ENCODE measurements at regions not wholly inside any gene's neighbourhood (a gene's known extent, or its start where the extent isn't known, plus 50 kb on each side); places are given as distances from the start of the nearest gene placed in this dataset.

- no peak for DNase-seq (ENCODE audit: low read depth, low spot score)
Observed at GRCh38 chr16:86316967-86317812, 193.1 kb upstream of the FOXF1 start.

- DNase-seq (ENCODE audit: low read depth, low spot score) = no peak
Observed at GRCh38 chr16:86317813-86318650, 192.3 kb upstream of the FOXF1 start.

GRCh38 chr16:86319585-86320236 is 190.6 kb upstream of the FOXF1 start:
- no peak for DNase-seq (ENCODE audit: low read depth, low spot score)

- DNase-seq (ENCODE audit: low read depth, low spot score) = no peak
Observed at GRCh38 chr16:86320237-86320595, 190.1 kb upstream of the FOXF1 start.

- DNase-seq (ENCODE audit: low read depth, low spot score) = no peak
Observed at GRCh38 chr16:86321491-86321890, 188.8 kb upstream of the FOXF1 start.

- no peak for DNase-seq (ENCODE audit: low read depth, low spot score)
Observed at GRCh38 chr16:86322283-86322682, 188.0 kb upstream of the FOXF1 start.

- DNase-seq (ENCODE audit: low read depth, low spot score) = no peak
Observed at GRCh38 chr16:86322806-86323205, 187.5 kb upstream of the FOXF1 start.

GRCh38 chr16:86324320-86324719 is 186.0 kb upstream of the FOXF1 start:
- no peak for DNase-seq (ENCODE audit: low read depth, low spot score)

- no peak for DNase-seq (ENCODE audit: low read depth, low spot score)
Observed at GRCh38 chr16:86325360-86325759, 185.0 kb upstream of the FOXF1 start.

GRCh38 chr16:86325895-86326294 is 184.4 kb upstream of the FOXF1 start:
- DNase-seq (ENCODE audit: low read depth, low spot score) = no peak

GRCh38 chr16:86327321-86327720 is 183.0 kb upstream of the FOXF1 start:
- DNase-seq (ENCODE audit: low read depth, low spot score) = no peak

GRCh38 chr16:86330906-86331305 is 179.4 kb upstream of the FOXF1 start:
- no peak for DNase-seq (ENCODE audit: low read depth, low spot score)

- DNase-seq (ENCODE audit: low read depth, low spot score) = no peak
Observed at GRCh38 chr16:86334079-86334635, 176.2 kb upstream of the FOXF1 start.

GRCh38 chr16:86335266-86336172 is 174.8 kb upstream of the FOXF1 start:
- DNase-seq (ENCODE audit: low read depth, low spot score) = no peak

- DNase-seq (ENCODE audit: low read depth, low spot score) = no peak
Observed at GRCh38 chr16:86337138-86337537, 173.2 kb upstream of the FOXF1 start.

GRCh38 chr16:86337581-86338402 is 172.5 kb upstream of the FOXF1 start:
- no peak for DNase-seq (ENCODE audit: low read depth, low spot score)

GRCh38 chr16:86338403-86339115 is 171.8 kb upstream of the FOXF1 start:
- DNase-seq (ENCODE audit: low read depth, low spot score) = no peak

GRCh38 chr16:86342161-86342834 is 168.0 kb upstream of the FOXF1 start:
- no peak for DNase-seq (ENCODE audit: low read depth, low spot score)

All from iPS DF 19.7 (cell line).